ENCODE measurements at regions not wholly inside any gene's neighbourhood (a gene's known extent, or its start where the extent isn't known, plus 50 kb on each side); places are given as distances from the start of the nearest gene placed in this dataset.

- no peak overlapping the region for H3K4me3 ChIP-seq (ENCODE audit: low read depth, low read length)
Measured at GRCh38 chr15:97084650-97085049, 754.1 kb downstream of the NR2F2 start.

DNA sequence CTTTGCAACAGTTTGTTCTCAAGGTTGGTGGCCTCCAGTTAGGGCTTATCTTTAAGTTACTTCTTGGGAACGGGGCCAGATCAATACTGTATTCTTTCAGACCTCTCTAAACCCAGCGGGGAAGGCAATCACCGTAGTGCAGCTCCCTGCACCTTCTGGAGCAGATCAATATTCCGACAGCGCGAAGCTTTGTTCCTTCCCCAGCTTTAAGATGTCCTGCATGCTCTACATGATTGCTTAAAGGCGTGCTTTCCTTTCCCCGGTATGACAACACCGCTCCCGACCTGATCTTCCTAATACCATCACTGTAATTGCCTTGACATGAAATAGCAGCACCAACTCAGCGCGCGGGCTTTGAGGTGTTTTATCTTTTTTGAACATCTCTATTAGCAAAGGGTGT lies 755.2 kb downstream of the NR2F2 start:
- H3K4me3 ChIP-seq (ENCODE audit: low read depth, low read length), result no peak overlapping the region
- TF ChIP-seq, protein P1, sequence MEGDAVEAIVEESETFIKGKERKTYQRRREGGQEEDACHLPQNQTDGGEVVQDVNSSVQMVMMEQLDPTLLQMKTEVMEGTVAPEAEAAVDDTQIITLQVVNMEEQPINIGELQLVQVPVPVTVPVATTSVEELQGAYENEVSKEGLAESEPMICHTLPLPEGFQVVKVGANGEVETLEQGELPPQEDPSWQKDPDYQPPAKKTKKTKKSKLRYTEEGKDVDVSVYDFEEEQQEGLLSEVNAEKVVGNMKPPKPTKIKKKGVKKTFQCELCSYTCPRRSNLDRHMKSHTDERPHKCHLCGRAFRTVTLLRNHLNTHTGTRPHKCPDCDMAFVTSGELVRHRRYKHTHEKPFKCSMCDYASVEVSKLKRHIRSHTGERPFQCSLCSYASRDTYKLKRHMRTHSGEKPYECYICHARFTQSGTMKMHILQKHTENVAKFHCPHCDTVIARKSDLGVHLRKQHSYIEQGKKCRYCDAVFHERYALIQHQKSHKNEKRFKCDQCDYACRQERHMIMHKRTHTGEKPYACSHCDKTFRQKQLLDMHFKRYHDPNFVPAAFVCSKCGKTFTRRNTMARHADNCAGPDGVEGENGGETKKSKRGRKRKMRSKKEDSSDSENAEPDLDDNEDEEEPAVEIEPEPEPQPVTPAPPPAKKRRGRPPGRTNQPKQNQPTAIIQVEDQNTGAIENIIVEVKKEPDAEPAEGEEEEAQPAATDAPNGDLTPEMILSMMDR (IDR thresholded peaks at IDR 0.05; ENCODE audit: low read depth, low read length), result no peak

More at GRCh38 chr15:97084650-97085049, 754.1 kb downstream of the NR2F2 start:
- TF ChIP-seq, protein P1 (IDR thresholded peaks at IDR 0.05; ENCODE audit: low read depth, low read length), result no peak

GRCh38 chr15:97087006-97087741 lies 756.7 kb downstream of the NR2F2 start:
- H3K4me3 ChIP-seq (ENCODE audit: low read depth, low read length), result no peak overlapping the region
- TF ChIP-seq, protein P1 (IDR thresholded peaks at IDR 0.05; ENCODE audit: low read depth, low read length), result no peak

DNA sequence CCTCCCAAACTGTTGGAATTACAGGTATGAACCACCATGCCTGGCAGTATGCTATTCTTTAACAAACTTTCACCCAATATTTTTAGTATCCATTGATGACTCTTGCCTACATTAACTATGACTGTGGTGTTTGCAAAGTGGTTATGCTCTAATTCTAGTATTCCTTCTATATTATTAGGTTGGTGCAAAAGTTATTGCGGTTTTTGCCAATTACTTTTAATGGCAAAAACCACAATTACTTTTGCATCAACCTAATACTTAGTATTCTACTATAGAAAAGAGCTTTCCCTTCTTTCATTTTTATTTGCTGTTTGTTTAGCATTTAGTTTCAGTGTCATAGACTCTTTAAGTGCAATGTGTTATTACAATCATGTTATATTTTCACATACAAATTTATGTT lies 760.6 kb downstream of the NR2F2 start:
- TF ChIP-seq, protein P1 (IDR thresholded peaks at IDR 0.05; ENCODE audit: low read depth, low read length), result no peak
- H3K4me3 ChIP-seq (ENCODE audit: low read depth, low read length), result no peak overlapping the region

GRCh38 chr15:97092656-97093055 lies 762.2 kb downstream of the NR2F2 start:
- no peak overlapping the region for H3K4me3 ChIP-seq (ENCODE audit: low read depth, low read length)
- TF ChIP-seq, protein P1 (IDR thresholded peaks at IDR 0.05; ENCODE audit: low read depth, low read length), result no peak

DNA sequence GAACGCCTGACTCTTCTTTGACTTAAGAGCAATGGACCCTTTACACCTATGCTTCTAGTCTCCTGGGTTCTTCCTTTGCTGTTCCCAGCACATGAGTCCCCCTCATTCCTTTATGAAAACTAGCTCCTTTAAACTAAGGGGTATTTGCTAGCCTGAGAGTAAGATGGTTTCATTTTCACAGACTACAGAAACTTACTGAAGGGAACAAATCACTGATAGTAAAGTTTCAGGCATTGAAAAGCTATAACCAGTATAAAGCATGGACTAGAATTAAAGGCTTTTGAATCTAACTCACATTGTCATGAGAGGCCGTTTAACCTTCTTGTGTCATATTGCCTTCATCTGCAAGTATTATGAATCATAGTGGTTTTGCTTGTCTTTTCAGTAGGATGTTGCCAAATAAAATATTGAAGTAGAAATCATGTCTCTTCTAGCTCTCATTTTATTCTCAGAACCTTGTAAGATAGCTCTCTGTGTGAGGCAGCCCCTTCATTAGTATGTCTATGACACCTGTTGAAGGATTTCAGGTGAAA lies 765.9 kb downstream of the NR2F2 start:
- TF ChIP-seq, protein P1 (IDR thresholded peaks at IDR 0.05; ENCODE audit: low read depth, low read length), result no peak
- H3K4me3 ChIP-seq (ENCODE audit: low read depth, low read length), result no peak overlapping the region

- TF ChIP-seq, protein P1 (IDR thresholded peaks at IDR 0.05; ENCODE audit: low read depth, low read length), result no peak
- H3K4me3 ChIP-seq (ENCODE audit: low read depth, low read length), result no peak overlapping the region
Measured at GRCh38 chr15:97099040-97099439, 768.5 kb downstream of the NR2F2 start.

Measured in WI38 (cell line).